ENCODE measurements at regions not wholly inside any gene's neighbourhood (a gene's known extent, or its start where the extent isn't known, plus 50 kb on each side); places are given as distances from the start of the nearest gene placed in this dataset.

GRCh38 chr1:90193116-90193515 lies 198.2 kb downstream of the ZNF326 start:
- H3K4me1 Mint-ChIP-seq, result no peaks in the 10 kb centered on the region
- Histone ChIP-seq H4K20me1 (replicated peaks; ENCODE audit: insufficient read depth) (no peaks in the 10 kb centered on the region), H3K79me2 (replicated peaks; ENCODE audit: insufficient read depth) (no peaks in the 10 kb centered on the region), H3K4me2 (no peak overlapping the region), H3K9me2 (ENCODE audit: insufficient read depth) (0 out of 2 replicates have a peak, but pooled peaks cover under 1% of the 10 kb centered on the region), H2AFZ (no peak overlapping the region), H3F3A (replicated peaks; ENCODE audit: low read depth) (no peaks in the 10 kb centered on the region), H3K27ac (ENCODE audit: low read depth) (no peak overlapping the region), H3K36me3 (ENCODE audit: insufficient read depth) (no peaks in the 10 kb centered on the region), H3K27me3 (ENCODE audit: insufficient read depth) (no peaks in the 10 kb centered on the region), H3K4me3 (no peak overlapping the region), H3K4me1 (ENCODE audit: insufficient read depth) (no peaks in the 10 kb centered on the region)
- no peak for TF ChIP-seq JUNB (IDR thresholded peaks at IDR 0.05; ENCODE audit: unreplicated experiment)
- TF ChIP-seq, protein P1, sequence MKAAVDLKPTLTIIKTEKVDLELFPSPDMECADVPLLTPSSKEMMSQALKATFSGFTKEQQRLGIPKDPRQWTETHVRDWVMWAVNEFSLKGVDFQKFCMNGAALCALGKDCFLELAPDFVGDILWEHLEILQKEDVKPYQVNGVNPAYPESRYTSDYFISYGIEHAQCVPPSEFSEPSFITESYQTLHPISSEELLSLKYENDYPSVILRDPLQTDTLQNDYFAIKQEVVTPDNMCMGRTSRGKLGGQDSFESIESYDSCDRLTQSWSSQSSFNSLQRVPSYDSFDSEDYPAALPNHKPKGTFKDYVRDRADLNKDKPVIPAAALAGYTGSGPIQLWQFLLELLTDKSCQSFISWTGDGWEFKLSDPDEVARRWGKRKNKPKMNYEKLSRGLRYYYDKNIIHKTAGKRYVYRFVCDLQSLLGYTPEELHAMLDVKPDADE (IDR thresholded peaks at IDR 0.05), result no peak
- no peak for TF ChIP-seq REST (IDR thresholded peaks at IDR 0.05; ENCODE audit: unreplicated experiment)
- TF ChIP-seq ZNF114 (CRISPR knock-in tag; IDR thresholded peaks at IDR 0.05), result no peak
- DNase-seq (ENCODE audit: low spot score), result no peak
- H3K4me3 Mint-ChIP-seq, result no peak overlapping the region
- H3K27ac Mint-ChIP-seq, result no peak overlapping the region
- H3K9me3 Mint-ChIP-seq, result no peaks in the 10 kb centered on the region
- H3K36me3 Mint-ChIP-seq (ENCODE audit: low read depth), result no peaks in the 10 kb centered on the region
- no peak for ATAC-seq
- no peaks in the 10 kb centered on the region for H3K27me3 Mint-ChIP-seq (ENCODE audit: insufficient read depth, low read depth, poor library complexity)

GRCh38 chr1:90192408-90192807 lies 197.5 kb downstream of the ZNF326 start:
- no peaks in the 10 kb centered on the region for H3F3A ChIP-seq (replicated peaks; ENCODE audit: low read depth)
- H2AFZ ChIP-seq, result no peak overlapping the region
- no peaks in the 10 kb centered on the region for H3K9me3 Mint-ChIP-seq
- no peak overlapping the region for H3K4me3 Mint-ChIP-seq
- no peaks in the 10 kb centered on the region for H3K79me2 ChIP-seq (replicated peaks; ENCODE audit: insufficient read depth)
- H3K9me2 ChIP-seq (ENCODE audit: insufficient read depth), result 0 out of 2 replicates have a peak, but pooled peaks cover 3% of the 10 kb centered on the region
- no peaks in the 10 kb centered on the region for H3K27me3 ChIP-seq (ENCODE audit: insufficient read depth)
- no peaks in the 10 kb centered on the region for H3K36me3 ChIP-seq (ENCODE audit: insufficient read depth)
- H3K27me3 Mint-ChIP-seq (ENCODE audit: insufficient read depth, low read depth, poor library complexity), result peaks cover 3% of the 10 kb centered on the region
- H3K4me1 Mint-ChIP-seq, result no peaks in the 10 kb centered on the region
- H3K4me2 ChIP-seq, result no peak overlapping the region
- no peak overlapping the region for H3K4me3 ChIP-seq
- no peaks in the 10 kb centered on the region for H3K4me1 ChIP-seq (ENCODE audit: insufficient read depth)
- no peak for DNase-seq (ENCODE audit: low spot score)
- H3K27ac Mint-ChIP-seq, result no peak overlapping the region
- no peak for ATAC-seq
- no peaks in the 10 kb centered on the region for H3K36me3 Mint-ChIP-seq (ENCODE audit: low read depth)
- H4K20me1 ChIP-seq (replicated peaks; ENCODE audit: insufficient read depth), result no peaks in the 10 kb centered on the region
- H3K27ac ChIP-seq (ENCODE audit: low read depth), result no peak overlapping the region
- TF ChIP-seq JUNB (IDR thresholded peaks at IDR 0.05; ENCODE audit: unreplicated experiment) (no peak), ZNF462 (CRISPR knock-in tag; IDR thresholded peaks at IDR 0.05) (no peak), EZH2 (IDR thresholded peaks at IDR 0.05; ENCODE audit: low read depth, unreplicated experiment) (no peak), ZNF114 (CRISPR knock-in tag; IDR thresholded peaks at IDR 0.05) (no peak), ZNF331 (CRISPR knock-in tag; IDR thresholded peaks at IDR 0.05; ENCODE audit: low read depth) (no peak), REST (IDR thresholded peaks at IDR 0.05; ENCODE audit: unreplicated experiment) (no peak)

Measured in GM23338 (cell line).